Nephron progenitor cell (in vitro differentiated cells): ENCODE measurements at regions not wholly inside any gene's neighbourhood (a gene's known extent, or its start where the extent isn't known, plus 50 kb on each side); places are given as distances from the start of the nearest gene placed in this dataset.

Experiments used
- DNase-seq: peaks from one replicate; pipeline ENCODE4 v3.0.0; 2021
- H3K27ac Mint-ChIP-seq: 2 replicates; pipeline ENCODE4 v1.8.0; 2021; ENCODE audit warnings: mild to moderate bottlenecking, moderate library complexity, mixed read lengths
- H3K27me3 Mint-ChIP-seq: 2 replicates; pipeline ENCODE4 v1.8.0; 2021; ENCODE audit warnings: mild to moderate bottlenecking, low read depth, mixed read lengths; ENCODE audit not compliant: poor library complexity
- H3K36me3 Mint-ChIP-seq: 2 replicates; pipeline ENCODE4 v1.8.0; 2021; ENCODE audit warnings: low read depth, mixed read lengths
- H3K4me1 Mint-ChIP-seq: 2 replicates; pipeline ENCODE4 v1.8.0; 2021; ENCODE audit warnings: mixed read lengths
- H3K4me3 Mint-ChIP-seq: 2 replicates; pipeline ENCODE4 v1.8.0; 2021; ENCODE audit warnings: mild to moderate bottlenecking, moderate library complexity, mixed read lengths
- H3K9me3 Mint-ChIP-seq: 2 replicates; pipeline ENCODE4 v1.8.0; 2021; ENCODE audit warnings: mild to moderate bottlenecking, moderate library complexity, mixed read lengths
- CTCF ChIP-seq: fragments of 200-600 bp; sonication (generic); IDR thresholded peaks from 2 replicates; pipeline ENCODE4 v1.5.0; 2021; ENCODE audit warnings: antibody characterized with exemption

- no peak for TF ChIP-seq CTCF
- Mint-ChIP-seq H3K27ac (no peak overlapping the region), H3K36me3 (no peaks in the 10 kb centered on the region), H3K4me3 (no peak overlapping the region), H3K27me3 (no peaks in the 10 kb centered on the region), H3K4me1 (no peaks in the 10 kb centered on the region), H3K9me3 (peaks cover 18% of the 10 kb centered on the region)
- no peak for DNase-seq
Measured at GRCh38 chrX:128334821-128335220, 282.6 kb upstream of the ACTRT1 start.

GRCh38 chrX:128310912-128311311 lies 258.7 kb upstream of the ACTRT1 start:
- DNase-seq = no peak
- no peak overlapping the region for H3K4me3 Mint-ChIP-seq
- no peak for TF ChIP-seq CTCF
- H3K27me3 Mint-ChIP-seq = no peaks in the 10 kb centered on the region
- H3K9me3 Mint-ChIP-seq = peaks cover 21% of the 10 kb centered on the region
- no peaks in the 10 kb centered on the region for H3K4me1 Mint-ChIP-seq
- H3K36me3 Mint-ChIP-seq = peaks cover 5% of the 10 kb centered on the region
- H3K27ac Mint-ChIP-seq = no peak overlapping the region

GRCh38 chrX:128309311-128309710 lies 257.1 kb upstream of the ACTRT1 start:
- DNase-seq = no peak
- Mint-ChIP-seq H3K4me3 (no peak overlapping the region), H3K36me3 (peaks cover 5% of the 10 kb centered on the region)

GRCh38 chrX:128294198-128294597 lies 242.0 kb upstream of the ACTRT1 start:
- no peak for DNase-seq
- no peaks in the 10 kb centered on the region for H3K36me3 Mint-ChIP-seq
- H3K27me3 Mint-ChIP-seq = no peaks in the 10 kb centered on the region
- no peak overlapping the region for H3K4me3 Mint-ChIP-seq
- peaks cover 44% of the 10 kb centered on the region for H3K9me3 Mint-ChIP-seq
- no peak for TF ChIP-seq CTCF
- no peak overlapping the region for H3K27ac Mint-ChIP-seq
- H3K4me1 Mint-ChIP-seq = no peaks in the 10 kb centered on the region

More at GRCh38 chrX:128309311-128309710, 257.1 kb upstream of the ACTRT1 start:
- Mint-ChIP-seq H3K9me3 (peaks cover 17% of the 10 kb centered on the region), H3K27me3 (no peaks in the 10 kb centered on the region), H3K4me1 (no peaks in the 10 kb centered on the region), H3K27ac (no peak overlapping the region)
- no peak for TF ChIP-seq CTCF

- Mint-ChIP-seq H3K27ac (no peak overlapping the region), H3K27me3 (peaks cover 4% of the 10 kb centered on the region), H3K4me1 (no peaks in the 10 kb centered on the region), H3K4me3 (no peak overlapping the region), H3K36me3 (no peaks in the 10 kb centered on the region), H3K9me3 (peaks cover 39% of the 10 kb centered on the region)
- DNase-seq = no peak
- no peak for TF ChIP-seq CTCF
Measured at GRCh38 chrX:128287693-128288092, 235.5 kb upstream of the ACTRT1 start.

- TF ChIP-seq CTCF = no peak
- no peaks in the 10 kb centered on the region for H3K36me3 Mint-ChIP-seq
- H3K9me3 Mint-ChIP-seq = peaks cover 14% of the 10 kb centered on the region
- no peak overlapping the region for H3K4me3 Mint-ChIP-seq
- H3K27me3 Mint-ChIP-seq = no peaks in the 10 kb centered on the region
- no peak for DNase-seq
- H3K27ac Mint-ChIP-seq = no peak overlapping the region
- no peaks in the 10 kb centered on the region for H3K4me1 Mint-ChIP-seq
Measured at GRCh38 chrX:128250621-128251020, 198.4 kb upstream of the ACTRT1 start.
